ENCODE measurements at regions not wholly inside any gene's neighbourhood (a gene's known extent, or its start where the extent isn't known, plus 50 kb on each side); places are given as distances from the start of the nearest gene placed in this dataset.

DNA sequence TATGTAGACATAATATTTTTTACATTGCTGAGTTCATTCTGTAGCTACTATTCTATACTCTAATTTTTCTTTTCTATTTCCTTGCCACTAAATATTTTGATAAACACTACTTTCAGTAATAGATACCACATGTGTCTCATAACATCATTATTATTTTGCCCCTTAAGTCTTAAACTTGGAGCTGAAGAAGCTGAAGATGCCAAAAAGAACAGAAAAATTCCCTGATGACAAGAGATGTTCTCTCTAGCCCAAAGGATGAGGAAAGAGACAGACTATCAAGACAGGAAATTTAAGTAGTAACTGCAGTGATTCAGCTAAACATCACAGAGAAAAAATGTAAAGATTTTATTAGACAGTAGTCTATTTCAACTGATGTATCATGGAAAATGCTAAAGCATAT lies 322.0 kb upstream of the KLHL1 start:
- H3K9ac ChIP-seq (ENCODE audit: low read length): no peak overlapping the region
- no peaks in the 10 kb centered on the region for H3K36me3 ChIP-seq (ENCODE audit: control insufficient read depth, insufficient read depth, low read length, severe bottlenecking)
- no peaks in the 10 kb centered on the region for H3K4me1 ChIP-seq (ENCODE audit: control insufficient read depth, insufficient read depth, low read length)
- no peak for DNase-seq (ENCODE audit: low read depth)
- H3K27me3 ChIP-seq (replicated peaks; ENCODE audit: control insufficient read depth, insufficient read depth, low read length): no peaks in the 10 kb centered on the region
- no peaks in the 10 kb centered on the region for H3K9me3 ChIP-seq (ENCODE audit: control insufficient read depth, low read length)
- no peak overlapping the region for H3K4me3 ChIP-seq (ENCODE audit: low read length)

DNA sequence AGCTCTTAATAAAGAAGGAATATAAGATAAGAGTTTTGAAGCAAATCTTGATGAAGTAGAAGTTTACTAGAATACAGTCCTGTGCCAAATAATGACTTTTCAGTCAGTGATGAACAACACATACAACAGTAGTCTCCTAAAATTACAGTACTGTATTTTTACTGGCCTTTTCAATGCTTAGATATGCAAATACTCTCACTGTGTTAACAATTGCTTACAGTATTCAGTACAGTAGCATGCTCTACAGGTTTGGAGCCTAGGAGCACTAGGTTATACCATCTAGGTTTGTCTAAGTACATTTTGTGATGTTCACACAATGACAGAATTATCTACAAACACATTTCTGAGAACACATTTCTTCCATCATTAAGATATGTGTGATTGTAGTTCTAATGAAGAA lies 316.7 kb upstream of the KLHL1 start:
- no peaks in the 10 kb centered on the region for H3K4me1 ChIP-seq (ENCODE audit: control insufficient read depth, insufficient read depth, low read length)
- H3K4me3 ChIP-seq (ENCODE audit: low read length): no peak overlapping the region
- no peak for DNase-seq (ENCODE audit: low read depth)
- H3K9ac ChIP-seq (ENCODE audit: low read length): no peak overlapping the region
- no peaks in the 10 kb centered on the region for H3K27me3 ChIP-seq (replicated peaks; ENCODE audit: control insufficient read depth, insufficient read depth, low read length)
- H3K9me3 ChIP-seq (ENCODE audit: control insufficient read depth, low read length): no peaks in the 10 kb centered on the region
- H3K36me3 ChIP-seq (ENCODE audit: control insufficient read depth, insufficient read depth, low read length, severe bottlenecking): no peaks in the 10 kb centered on the region

DNA sequence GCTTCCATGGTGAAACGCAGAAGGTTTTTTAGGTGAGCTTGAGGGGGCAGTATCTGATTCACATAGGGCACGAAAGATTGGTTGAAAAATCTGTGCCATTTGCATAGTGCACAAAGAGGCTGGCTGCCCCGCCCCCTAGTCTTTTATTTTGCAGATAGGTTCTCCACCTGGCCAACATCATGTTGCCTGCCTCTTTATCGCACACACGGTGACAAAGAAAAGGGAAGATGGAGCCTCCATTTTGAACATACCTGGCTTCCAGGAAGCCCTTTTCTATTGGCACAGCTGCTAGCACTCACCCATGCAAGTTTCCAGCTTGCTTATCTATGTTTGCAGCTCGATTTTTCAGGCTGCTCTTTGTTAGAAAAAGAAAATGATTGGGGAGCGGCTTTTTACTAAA lies 316.2 kb upstream of the KLHL1 start:
- H3K4me1 ChIP-seq (ENCODE audit: control insufficient read depth, insufficient read depth, low read length): no peaks in the 10 kb centered on the region
- no peaks in the 10 kb centered on the region for H3K27me3 ChIP-seq (replicated peaks; ENCODE audit: control insufficient read depth, insufficient read depth, low read length)
- no peak overlapping the region for H3K9ac ChIP-seq (ENCODE audit: low read length)
- no peaks in the 10 kb centered on the region for H3K36me3 ChIP-seq (ENCODE audit: control insufficient read depth, insufficient read depth, low read length, severe bottlenecking)
- no peak overlapping the region for H3K4me3 ChIP-seq (ENCODE audit: low read length)
- no peaks in the 10 kb centered on the region for H3K9me3 ChIP-seq (ENCODE audit: control insufficient read depth, low read length)
- no peak for DNase-seq (ENCODE audit: low read depth)

DNA sequence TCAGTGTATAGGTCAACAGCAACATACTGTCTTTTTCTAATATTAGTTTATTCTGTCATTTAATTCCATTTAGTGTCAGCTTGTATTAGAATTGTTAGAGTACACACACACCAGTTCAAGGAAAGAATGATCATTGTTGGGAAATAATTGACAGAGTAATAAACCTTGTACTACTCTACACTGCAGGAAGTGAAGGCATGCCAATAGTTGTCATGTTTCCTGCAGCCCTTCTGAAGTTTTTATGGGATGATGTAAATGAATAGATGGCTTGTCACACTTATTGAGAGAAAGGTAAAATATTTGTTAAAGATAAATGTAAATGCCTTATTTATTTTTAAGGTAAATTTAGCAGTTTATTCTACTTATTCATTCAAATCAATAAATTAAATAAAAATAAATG lies 306.9 kb upstream of the KLHL1 start:
- DNase-seq (ENCODE audit: low read depth): no peak

DNA sequence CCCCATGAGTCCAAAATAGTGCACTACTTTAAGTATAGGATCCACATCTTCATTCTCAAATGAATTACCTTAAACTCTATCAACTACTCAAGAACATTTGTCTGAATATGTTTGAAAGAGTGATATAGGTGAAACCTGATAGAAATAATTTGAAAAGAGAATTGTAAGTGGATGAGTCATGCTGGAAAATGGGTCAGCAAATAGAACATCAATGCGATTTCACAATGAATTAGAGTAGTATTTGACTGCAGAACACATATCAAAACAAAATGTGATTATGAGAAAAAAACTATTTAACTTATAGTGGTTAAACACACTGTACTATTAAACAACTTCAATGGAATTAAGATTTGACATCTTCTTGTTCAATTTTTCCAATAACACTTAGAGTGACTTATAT lies 300.6 kb upstream of the KLHL1 start:
- no peaks in the 10 kb centered on the region for H3K9me3 ChIP-seq (ENCODE audit: control insufficient read depth, low read length)
- no peak overlapping the region for H3K4me3 ChIP-seq (ENCODE audit: low read length)
- no peaks in the 10 kb centered on the region for H3K4me1 ChIP-seq (ENCODE audit: control insufficient read depth, insufficient read depth, low read length)
- H3K9ac ChIP-seq (ENCODE audit: low read length): no peak overlapping the region
- DNase-seq (ENCODE audit: low read depth): no peak
- H3K27me3 ChIP-seq (replicated peaks; ENCODE audit: control insufficient read depth, insufficient read depth, low read length): no peaks in the 10 kb centered on the region
- H3K36me3 ChIP-seq (ENCODE audit: control insufficient read depth, insufficient read depth, low read length, severe bottlenecking): no peaks in the 10 kb centered on the region

More for the DNA sequence above, 306.9 kb upstream of the KLHL1 start:
- Histone ChIP-seq H3K36me3 (ENCODE audit: control insufficient read depth, insufficient read depth, low read length, severe bottlenecking) (no peaks in the 10 kb centered on the region), H3K9me3 (ENCODE audit: control insufficient read depth, low read length) (no peaks in the 10 kb centered on the region), H3K9ac (ENCODE audit: low read length) (no peak overlapping the region), H3K4me1 (ENCODE audit: control insufficient read depth, insufficient read depth, low read length) (no peaks in the 10 kb centered on the region), H3K27me3 (replicated peaks; ENCODE audit: control insufficient read depth, insufficient read depth, low read length) (no peaks in the 10 kb centered on the region), H3K4me3 (ENCODE audit: low read length) (no peak overlapping the region)

DNA sequence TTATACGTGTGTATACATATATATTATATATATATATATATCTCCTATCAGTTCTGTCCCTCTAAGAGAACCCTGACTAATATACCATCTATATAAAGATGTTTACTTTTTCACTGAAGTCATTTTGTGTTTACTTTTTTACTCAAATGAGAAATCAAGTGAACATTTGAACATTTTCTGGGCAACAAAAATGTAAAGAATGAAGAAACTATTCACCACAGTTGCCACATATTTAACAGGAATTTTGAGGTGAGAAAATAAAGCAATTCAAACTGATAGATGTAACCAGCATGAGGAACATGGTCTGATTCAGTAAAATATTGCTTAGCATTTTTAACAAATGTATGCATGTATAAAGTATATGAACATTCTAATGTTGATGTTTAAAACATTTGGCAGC lies 299.2 kb upstream of the KLHL1 start:
- no peaks in the 10 kb centered on the region for H3K27me3 ChIP-seq (replicated peaks; ENCODE audit: control insufficient read depth, insufficient read depth, low read length)
- no peak overlapping the region for H3K4me3 ChIP-seq (ENCODE audit: low read length)
- DNase-seq (ENCODE audit: low read depth): no peak
- no peaks in the 10 kb centered on the region for H3K4me1 ChIP-seq (ENCODE audit: control insufficient read depth, insufficient read depth, low read length)
- no peak overlapping the region for H3K9ac ChIP-seq (ENCODE audit: low read length)
- H3K9me3 ChIP-seq (ENCODE audit: control insufficient read depth, low read length): no peaks in the 10 kb centered on the region
- H3K36me3 ChIP-seq (ENCODE audit: control insufficient read depth, insufficient read depth, low read length, severe bottlenecking): no peaks in the 10 kb centered on the region

DNA sequence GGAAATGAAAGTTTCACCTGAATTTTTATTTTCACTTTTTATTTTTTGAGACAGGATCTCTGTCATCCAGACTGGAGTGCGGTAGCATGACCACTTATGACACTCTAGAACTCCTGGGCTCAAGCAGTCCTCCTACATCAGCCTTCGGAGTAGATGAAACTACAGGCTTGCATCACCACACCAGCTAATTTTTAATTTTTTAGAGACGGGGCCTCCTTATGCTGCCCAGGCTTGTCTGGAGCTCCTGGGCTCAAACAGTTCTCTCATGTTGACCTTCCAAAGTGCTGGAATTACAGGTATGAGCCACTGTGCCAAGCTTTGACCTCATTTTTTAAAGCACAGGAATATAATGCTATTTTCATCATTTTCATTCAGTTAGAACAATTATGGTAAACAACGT lies 297.0 kb upstream of the KLHL1 start:
- H3K9ac ChIP-seq (ENCODE audit: low read length): no peak overlapping the region
- DNase-seq (ENCODE audit: low read depth): no peak
- no peaks in the 10 kb centered on the region for H3K4me1 ChIP-seq (ENCODE audit: control insufficient read depth, insufficient read depth, low read length)
- no peaks in the 10 kb centered on the region for H3K27me3 ChIP-seq (replicated peaks; ENCODE audit: control insufficient read depth, insufficient read depth, low read length)
- no peak overlapping the region for H3K4me3 ChIP-seq (ENCODE audit: low read length)
- no peaks in the 10 kb centered on the region for H3K9me3 ChIP-seq (ENCODE audit: control insufficient read depth, low read length)
- no peaks in the 10 kb centered on the region for H3K36me3 ChIP-seq (ENCODE audit: control insufficient read depth, insufficient read depth, low read length, severe bottlenecking)

DNA sequence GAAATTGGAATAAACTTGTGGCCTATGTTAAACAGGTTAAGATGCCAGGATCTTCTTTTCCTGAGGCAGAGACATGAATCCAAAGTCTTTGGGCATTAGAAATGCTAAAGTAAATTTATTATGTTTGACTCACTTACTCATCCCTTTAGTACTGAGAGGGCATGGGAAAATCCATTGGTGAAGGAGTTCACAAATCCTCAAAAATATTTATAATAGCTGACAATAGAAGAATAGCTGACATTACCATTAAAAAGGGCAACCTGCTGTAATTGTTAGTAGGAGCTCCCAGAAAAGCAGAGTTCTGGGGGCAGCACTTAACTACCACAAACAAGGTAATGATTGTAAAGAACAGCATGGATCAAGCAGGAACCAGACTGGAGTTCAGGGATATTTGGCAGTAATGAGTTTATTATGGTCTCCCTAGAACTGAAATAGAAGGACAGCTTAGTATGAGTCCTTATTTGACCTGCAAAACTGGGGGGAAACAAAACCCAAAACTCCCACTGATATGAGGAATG lies 285.8 kb upstream of the KLHL1 start:
- Histone ChIP-seq H3K4me3 (ENCODE audit: low read length) (no peak overlapping the region), H3K9ac (ENCODE audit: low read length) (no peak overlapping the region), H3K27me3 (replicated peaks; ENCODE audit: control insufficient read depth, insufficient read depth, low read length) (no peaks in the 10 kb centered on the region), H3K9me3 (ENCODE audit: control insufficient read depth, low read length) (no peaks in the 10 kb centered on the region), H3K36me3 (ENCODE audit: control insufficient read depth, insufficient read depth, low read length, severe bottlenecking) (no peaks in the 10 kb centered on the region), H3K4me1 (ENCODE audit: control insufficient read depth, insufficient read depth, low read length) (no peaks in the 10 kb centered on the region)
- no peak for DNase-seq (ENCODE audit: low read depth)

DNA sequence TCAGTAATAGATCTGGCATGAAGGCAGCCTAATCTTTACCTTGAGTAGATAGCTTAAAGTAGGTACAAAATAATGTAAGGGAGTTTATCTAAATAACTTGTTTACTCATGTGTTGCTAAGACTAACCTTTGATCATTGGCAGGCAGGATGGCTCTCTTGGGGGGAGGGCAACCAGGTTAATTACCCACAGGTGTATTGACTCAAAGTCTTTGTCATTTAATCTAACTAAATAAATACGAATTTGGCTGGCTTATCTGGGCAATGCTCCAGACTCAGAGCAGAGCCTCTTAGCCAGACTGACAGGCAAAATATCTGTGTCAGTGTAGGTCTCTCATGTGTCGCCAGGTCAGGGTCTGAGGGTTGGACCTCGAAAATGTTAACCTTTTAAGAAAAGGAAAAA lies 283.4 kb upstream of the KLHL1 start:
- no peaks in the 10 kb centered on the region for H3K36me3 ChIP-seq (ENCODE audit: control insufficient read depth, insufficient read depth, low read length, severe bottlenecking)
- H3K27me3 ChIP-seq (replicated peaks; ENCODE audit: control insufficient read depth, insufficient read depth, low read length): no peaks in the 10 kb centered on the region
- no peak overlapping the region for H3K9ac ChIP-seq (ENCODE audit: low read length)
- H3K4me3 ChIP-seq (ENCODE audit: low read length): no peak overlapping the region
- no peak for DNase-seq (ENCODE audit: low read depth)
- no peaks in the 10 kb centered on the region for H3K4me1 ChIP-seq (ENCODE audit: control insufficient read depth, insufficient read depth, low read length)
- H3K9me3 ChIP-seq (ENCODE audit: control insufficient read depth, low read length): peaks cover 3% of the 10 kb centered on the region

DNA sequence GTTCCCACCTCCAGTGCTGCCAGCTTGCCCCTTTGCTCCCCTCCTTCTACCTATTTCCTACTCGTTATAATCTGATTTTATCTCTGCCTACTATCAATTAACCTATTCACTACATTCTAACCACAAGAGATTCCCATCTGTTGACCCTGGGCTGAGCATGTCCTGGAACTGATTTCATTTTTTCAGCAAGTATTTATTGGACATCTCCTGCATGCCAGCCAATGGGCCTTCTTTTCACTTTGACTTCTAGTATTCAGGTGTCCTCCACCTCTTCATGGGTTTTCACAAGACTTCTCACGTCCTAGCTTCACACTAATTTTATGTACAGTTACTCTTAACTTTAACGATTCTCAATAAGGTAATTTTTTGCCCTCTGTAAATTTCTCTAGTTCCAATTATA lies 282.7 kb upstream of the KLHL1 start:
- Histone ChIP-seq H3K4me3 (ENCODE audit: low read length) (no peak overlapping the region), H3K9me3 (ENCODE audit: control insufficient read depth, low read length) (peaks cover 3% of the 10 kb centered on the region), H3K4me1 (ENCODE audit: control insufficient read depth, insufficient read depth, low read length) (no peaks in the 10 kb centered on the region), H3K27me3 (replicated peaks; ENCODE audit: control insufficient read depth, insufficient read depth, low read length) (no peaks in the 10 kb centered on the region), H3K36me3 (ENCODE audit: control insufficient read depth, insufficient read depth, low read length, severe bottlenecking) (no peaks in the 10 kb centered on the region), H3K9ac (ENCODE audit: low read length) (no peak overlapping the region)
- DNase-seq (ENCODE audit: low read depth): no peak

DNA sequence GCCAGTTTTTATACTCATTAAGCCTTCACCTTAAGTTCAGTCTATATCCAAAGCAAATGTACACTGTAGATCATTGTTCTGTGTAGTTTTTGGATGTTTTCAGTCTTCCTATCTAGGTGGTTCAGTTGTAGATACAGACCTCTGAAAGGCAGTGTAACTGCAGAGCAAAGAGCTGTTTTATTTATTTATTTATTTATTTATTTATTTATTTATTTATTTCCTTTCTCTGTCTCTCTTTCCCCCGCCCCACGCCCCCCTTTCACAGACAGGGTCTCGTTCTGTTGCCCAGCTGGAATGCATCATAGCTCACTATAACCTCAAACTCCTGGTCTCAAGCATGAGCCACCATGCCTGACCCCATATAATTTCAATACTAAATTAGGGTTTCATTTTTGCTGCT lies 281.8 kb upstream of the KLHL1 start:
- DNase-seq (ENCODE audit: low read depth): no peak

DNA sequence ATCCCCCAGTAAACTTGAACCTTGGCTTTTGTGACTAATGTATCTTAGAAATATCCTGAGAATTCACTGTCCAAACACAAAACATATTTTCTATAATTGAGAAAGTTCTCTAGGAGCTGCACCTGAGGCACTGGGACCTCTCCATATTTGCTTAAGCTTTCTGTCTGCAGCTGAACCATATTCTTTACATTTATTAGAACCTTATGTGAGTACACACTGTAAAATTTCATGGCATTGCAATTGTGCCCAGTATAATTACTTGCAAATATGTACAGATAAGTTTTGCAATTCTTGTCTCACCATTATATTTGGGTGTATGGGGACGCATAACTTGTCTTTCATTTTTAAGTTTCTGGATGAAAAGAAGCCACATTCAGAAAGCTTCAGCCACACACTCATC lies 280.7 kb upstream of the KLHL1 start:
- no peak for DNase-seq (ENCODE audit: low read depth)
- no peak overlapping the region for H3K4me3 ChIP-seq (ENCODE audit: low read length)

More for the DNA sequence above, 281.8 kb upstream of the KLHL1 start:
- Histone ChIP-seq H3K4me3 (ENCODE audit: low read length) (no peak overlapping the region), H3K27me3 (replicated peaks; ENCODE audit: control insufficient read depth, insufficient read depth, low read length) (no peaks in the 10 kb centered on the region), H3K9me3 (ENCODE audit: control insufficient read depth, low read length) (peaks cover 3% of the 10 kb centered on the region), H3K36me3 (ENCODE audit: control insufficient read depth, insufficient read depth, low read length, severe bottlenecking) (no peaks in the 10 kb centered on the region), H3K9ac (ENCODE audit: low read length) (no peak overlapping the region), H3K4me1 (ENCODE audit: control insufficient read depth, insufficient read depth, low read length) (no peaks in the 10 kb centered on the region)

More for the DNA sequence above, 280.7 kb upstream of the KLHL1 start:
- no peaks in the 10 kb centered on the region for H3K4me1 ChIP-seq (ENCODE audit: control insufficient read depth, insufficient read depth, low read length)
- H3K9me3 ChIP-seq (ENCODE audit: control insufficient read depth, low read length): peaks cover 3% of the 10 kb centered on the region
- H3K36me3 ChIP-seq (ENCODE audit: control insufficient read depth, insufficient read depth, low read length, severe bottlenecking): no peaks in the 10 kb centered on the region
- H3K9ac ChIP-seq (ENCODE audit: low read length): no peak overlapping the region
- no peaks in the 10 kb centered on the region for H3K27me3 ChIP-seq (replicated peaks; ENCODE audit: control insufficient read depth, insufficient read depth, low read length)

All from adipocyte (in vitro differentiated cells).